GM12878 (cell line): ENCODE measurements at regions not wholly inside any gene's neighbourhood (a gene's known extent, or its start where the extent isn't known, plus 50 kb on each side); places are given as distances from the start of the nearest gene placed in this dataset.

Experiments
- ATAC-seq: fragments of 200-7000 bp; cut with Tn5 transposase; 3 replicates; pipeline ENCODE4 v1.9.1; 2020; ENCODE audit warnings: mild to moderate bottlenecking, moderate library complexity
- BruUV-seq: library from RNA; stranded (reverse); fragments of 400-500 nt; replicated peaks from 2 replicates; lab custom pipeline; 2021; lab: Mats Ljungman, UMichigan
- CTCF ChIA-PET: fragments of 300-600 bp; sonication (Branson Sonifier 250); formaldehyde crosslinking; extraction: SDS; loops from one replicate; lab custom pipeline; 2021; ENCODE audit warnings: inconsistent platforms; lab: Yijun Ruan, JAX
- POLR2A ChIA-PET: fragments of 350-600 bp; formaldehyde crosslinking; extraction: SDS; loops from one replicate; lab custom pipeline; 2021; ENCODE audit warnings: inconsistent platforms; lab: Charles Lee
- RAD21 ChIA-PET: fragments of 300-600 bp; sonication (Branson Sonifier 250); formaldehyde crosslinking; loops from one replicate; lab custom pipeline; 2023; ENCODE audit warnings: antibody characterized with exemption; ENCODE audit not compliant: unreplicated experiment; lab: Charles Lee
- SMC1A ChIA-PET: fragments of 300-600 bp; sonication (Branson Sonifier 250); formaldehyde crosslinking; loops from one replicate; lab custom pipeline; 2023; ENCODE audit not compliant: unreplicated experiment, uncharacterized antibody; lab: Charles Lee
- DNase-seq: peaks from one replicate; pipeline ENCODE4 v3.0.0-alpha.2; 2011; ENCODE audit warnings: low read depth, low spot score
- FAIRE-seq: peaks from 3 replicates; lab custom pipeline; 2011; peaks lifted over from hg19 to GRCh38; lab: Jason Lieb, UNC
- H2AFZ ChIP-seq: 2 replicates; pipeline ENCODE4 v1.6.0; 2011; ENCODE audit warnings: low read depth, low read length, control low read depth; ENCODE audit not compliant: control insufficient read depth
- H3K27ac ChIP-seq: 2 replicates; pipeline ENCODE4 v1.5.1; 2011; ENCODE audit warnings: control low read depth; ENCODE audit not compliant: control insufficient read depth, insufficient read depth
- H3K27me3 ChIP-seq, 2 experiments: replicated peaks in 1 of 2; 2 replicates each; pipeline versions ENCODE4 v1.6.0 to v1.6.1; 2011; ENCODE audit warnings: low read length in 1 of 2; ENCODE audit not compliant: control insufficient read depth in 2 of 2, insufficient read depth in 2 of 2
- H3K36me3 ChIP-seq, 2 experiments: 2 replicates each; pipeline ENCODE4 v1.5.1; 2011; ENCODE audit warnings: low read length in 1 of 2; ENCODE audit not compliant: control insufficient read depth in 2 of 2, insufficient read depth in 2 of 2
- H3K4me1 ChIP-seq: 2 replicates; pipeline ENCODE4 v1.6.1; 2011; ENCODE audit warnings: mild to moderate bottlenecking, low read length, moderate library complexity, mixed read lengths; ENCODE audit not compliant: control insufficient read depth, insufficient read depth
- H3K4me2 ChIP-seq: 2 replicates; pipeline ENCODE4 v1.6.0; 2011; ENCODE audit warnings: control low read depth; ENCODE audit not compliant: control insufficient read depth, insufficient read depth
- H3K4me3 ChIP-seq: fragments of 200-600 bp; sonication (generic); 2 replicates; pipeline ENCODE4 v1.5.1; 2016
- H3K79me2 ChIP-seq: 2 replicates; pipeline ENCODE4 v1.6.0; 2011; ENCODE audit warnings: low read length; ENCODE audit not compliant: control insufficient read depth, insufficient read depth
- H3K9ac ChIP-seq: 2 replicates; pipeline ENCODE4 v1.8.0; 2011; ENCODE audit warnings: low read length, control low read depth, mixed read lengths; ENCODE audit not compliant: control insufficient read depth, insufficient read depth
- H3K9me3 ChIP-seq: replicated peaks from 3 replicates; pipeline ENCODE4 v1.5.1; 2011; ENCODE audit warnings: mild to moderate bottlenecking, low read length; ENCODE audit not compliant: control insufficient read depth, insufficient read depth
- H4K20me1 ChIP-seq: 2 replicates; pipeline ENCODE4 v1.6.0; 2011; ENCODE audit not compliant: control insufficient read depth, insufficient read depth
- BRCA1 ChIP-seq: IDR thresholded peaks from 2 replicates; pipeline ENCODE4 v1.6.1; 2011; ENCODE audit warnings: low read depth, low read length, improper control_type of control experiment
- CHD2 ChIP-seq: IDR thresholded peaks from 2 replicates; pipeline ENCODE4 v1.6.1; 2011; ENCODE audit warnings: low read depth, low read length, improper control_type of control experiment, borderline replicate concordance
- EP300 ChIP-seq, 2 experiments: fragments of 150-350 bp in 1 of 2; IDR thresholded peaks; 2 replicates each; pipeline ENCODE4 v1.6.1; 2011 to 2012; ENCODE audit warnings: low read depth in 2 of 2, low read length in 2 of 2, borderline replicate concordance in 1 of 2, improper control_type of control experiment in 1 of 2, inconsistent platforms in 1 of 2; ENCODE audit not compliant: control insufficient read depth in 1 of 2
- GABPA ChIP-seq: IDR thresholded peaks from 2 replicates; pipeline ENCODE4 v1.6.1; 2014; ENCODE audit warnings: antibody characterized with exemption, low read depth, mild to moderate bottlenecking, inconsistent platforms
- MYB ChIP-seq: fragments of 150-350 bp; IDR thresholded peaks from 2 replicates; pipeline ENCODE4 v1.6.1; 2014; ENCODE audit warnings: mild to moderate bottlenecking, low read depth, low read length, borderline replicate concordance
- NR2C1 ChIP-seq: fragments of 450-650 bp; IDR thresholded peaks from 2 replicates; pipeline ENCODE4 v1.6.1; 2017; ENCODE audit warnings: antibody characterized with exemption, mild to moderate bottlenecking, moderate library complexity
- RUNX3 ChIP-seq: IDR thresholded peaks from 2 replicates; pipeline ENCODE4 v1.6.1; 2012; ENCODE audit warnings: low read length, inconsistent platforms
- SPI1 ChIP-seq: IDR thresholded peaks from 2 replicates; pipeline ENCODE4 v1.6.1; 2011; ENCODE audit warnings: low read depth, mild to moderate bottlenecking, low read length, moderate library complexity, borderline replicate concordance; ENCODE audit not compliant: insufficient read depth
- in situ Hi-C: fragments of 300-500 bp; cut with MboI; formaldehyde crosslinking; loops from 9 replicates; pipeline ENCODE4 v1.14.3; 2018; ENCODE audit warnings: mixed read lengths
- intact Hi-C: fragments of 100-400 bp; cut with micrococcal nuclease; formaldehyde crosslinking; loops from one replicate; pipeline ENCODE4 v1.14.2; 2022; ENCODE audit not compliant: unreplicated experiment
- TF ChIP-seq, protein P1 (sequence below): IDR thresholded peaks from 2 replicates; pipeline ENCODE4 v1.6.1; 2011; ENCODE audit warnings: borderline replicate concordance, low read depth, mild to moderate bottlenecking, moderate library complexity, low read length; ENCODE audit not compliant: insufficient read depth, poor library complexity, severe bottlenecking
- TF ChIP-seq, protein P2 (sequence below): fragments of 450-650 bp; IDR thresholded peaks from 2 replicates; pipeline ENCODE4 v1.6.1; 2017; ENCODE audit warnings: mild to moderate bottlenecking, moderate library complexity
- TF ChIP-seq, protein P3 (sequence below): fragments of 450-650 bp; conservative IDR thresholded peaks from 2 replicates; pipeline ENCODE4 v1.6.1; 2017; ENCODE audit warnings: mild to moderate bottlenecking, moderate library complexity
- TF ChIP-seq, protein P4 (sequence below): fragments of 450-650 bp; IDR thresholded peaks from 2 replicates; pipeline ENCODE4 v1.6.1; 2018; ENCODE audit warnings: borderline replicate concordance, mild to moderate bottlenecking; ENCODE audit not compliant: partially characterized antibody

DNA sequence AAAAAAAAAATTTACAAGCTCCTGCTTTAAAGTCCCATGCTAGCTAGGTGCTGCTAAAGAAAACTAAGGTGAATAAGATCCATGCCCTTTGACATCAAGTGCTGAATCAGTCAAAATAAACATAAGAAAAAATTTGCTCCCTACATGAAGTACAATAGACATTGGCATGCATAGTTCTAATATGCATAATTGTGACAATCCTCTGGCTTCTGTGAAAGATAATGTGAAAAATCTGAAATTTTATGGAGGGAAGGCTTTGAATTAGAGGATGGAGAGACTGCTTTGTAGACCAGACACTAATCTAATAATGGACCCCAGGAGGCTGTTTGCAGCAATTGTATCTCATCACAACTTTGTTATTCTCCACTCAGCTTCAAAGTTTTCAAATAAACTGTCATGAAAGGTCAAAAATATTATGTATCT is 127.9 kb upstream of the CDK1 start:
- Histone ChIP-seq H3K9ac (no peak overlapping the region), H3K9me3 (no peaks in the 10 kb centered on the region), H3K36me3 (no peaks in the 10 kb centered on the region), H3K4me2 (no peak overlapping the region), H3K27ac (no peak overlapping the region), H3K27me3 (no peaks in the 10 kb centered on the region), H3K4me1 (no peaks in the 10 kb centered on the region), H2AFZ (no peak overlapping the region), H3K4me3 (no peak overlapping the region), H4K20me1 (no peaks in the 10 kb centered on the region), H3K79me2 (no peaks in the 10 kb centered on the region)
- intact Hi-C loops (loop anchor here (5.0 kb wide), 1 partner anchor 117 kb away; no protein-coding TSS in a partner anchor), in situ Hi-C loops (no loop called here)
- ATAC-seq (no peak), FAIRE-seq (no peak), DNase-seq (no peak)
- ChIA-PET RAD21 (no interaction called here), SMC1A (interaction anchor here (0.7 to 2.9 kb wide), 4 partner anchors 13 to 1021 kb away, joined by 3 to 11 read pairs (median 4); no protein-coding TSS in a partner anchor), CTCF (interaction anchor here (1.1 to 2.4 kb wide), 8 partner anchors 12 to 536 kb away, joined by 3 to 14 read pairs (median 4); no protein-coding TSS in a partner anchor), POLR2A (no interaction called here)
- no TSS peak for BruUV-seq
- TF ChIP-seq CHD2 (no peak), SPI1 (no peak), NR2C1 (no peak), GABPA (no peak), BRCA1 (no peak), RUNX3 (no peak), MYB (no peak), EP300 (IDR thresholded peaks at IDR 0.05; ENCODE audit: borderline replicate concordance in 1 of 2, control insufficient read depth in 1 of 2, low read depth in 2 of 2, low read length in 2 of 2) (no peak)
- TF ChIP-seq, protein P1, sequence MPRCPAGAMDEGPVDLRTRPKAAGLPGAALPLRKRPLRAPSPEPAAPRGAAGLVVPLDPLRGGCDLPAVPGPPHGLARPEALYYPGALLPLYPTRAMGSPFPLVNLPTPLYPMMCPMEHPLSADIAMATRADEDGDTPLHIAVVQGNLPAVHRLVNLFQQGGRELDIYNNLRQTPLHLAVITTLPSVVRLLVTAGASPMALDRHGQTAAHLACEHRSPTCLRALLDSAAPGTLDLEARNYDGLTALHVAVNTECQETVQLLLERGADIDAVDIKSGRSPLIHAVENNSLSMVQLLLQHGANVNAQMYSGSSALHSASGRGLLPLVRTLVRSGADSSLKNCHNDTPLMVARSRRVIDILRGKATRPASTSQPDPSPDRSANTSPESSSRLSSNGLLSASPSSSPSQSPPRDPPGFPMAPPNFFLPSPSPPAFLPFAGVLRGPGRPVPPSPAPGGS = no peak
- TF ChIP-seq, protein P2, sequence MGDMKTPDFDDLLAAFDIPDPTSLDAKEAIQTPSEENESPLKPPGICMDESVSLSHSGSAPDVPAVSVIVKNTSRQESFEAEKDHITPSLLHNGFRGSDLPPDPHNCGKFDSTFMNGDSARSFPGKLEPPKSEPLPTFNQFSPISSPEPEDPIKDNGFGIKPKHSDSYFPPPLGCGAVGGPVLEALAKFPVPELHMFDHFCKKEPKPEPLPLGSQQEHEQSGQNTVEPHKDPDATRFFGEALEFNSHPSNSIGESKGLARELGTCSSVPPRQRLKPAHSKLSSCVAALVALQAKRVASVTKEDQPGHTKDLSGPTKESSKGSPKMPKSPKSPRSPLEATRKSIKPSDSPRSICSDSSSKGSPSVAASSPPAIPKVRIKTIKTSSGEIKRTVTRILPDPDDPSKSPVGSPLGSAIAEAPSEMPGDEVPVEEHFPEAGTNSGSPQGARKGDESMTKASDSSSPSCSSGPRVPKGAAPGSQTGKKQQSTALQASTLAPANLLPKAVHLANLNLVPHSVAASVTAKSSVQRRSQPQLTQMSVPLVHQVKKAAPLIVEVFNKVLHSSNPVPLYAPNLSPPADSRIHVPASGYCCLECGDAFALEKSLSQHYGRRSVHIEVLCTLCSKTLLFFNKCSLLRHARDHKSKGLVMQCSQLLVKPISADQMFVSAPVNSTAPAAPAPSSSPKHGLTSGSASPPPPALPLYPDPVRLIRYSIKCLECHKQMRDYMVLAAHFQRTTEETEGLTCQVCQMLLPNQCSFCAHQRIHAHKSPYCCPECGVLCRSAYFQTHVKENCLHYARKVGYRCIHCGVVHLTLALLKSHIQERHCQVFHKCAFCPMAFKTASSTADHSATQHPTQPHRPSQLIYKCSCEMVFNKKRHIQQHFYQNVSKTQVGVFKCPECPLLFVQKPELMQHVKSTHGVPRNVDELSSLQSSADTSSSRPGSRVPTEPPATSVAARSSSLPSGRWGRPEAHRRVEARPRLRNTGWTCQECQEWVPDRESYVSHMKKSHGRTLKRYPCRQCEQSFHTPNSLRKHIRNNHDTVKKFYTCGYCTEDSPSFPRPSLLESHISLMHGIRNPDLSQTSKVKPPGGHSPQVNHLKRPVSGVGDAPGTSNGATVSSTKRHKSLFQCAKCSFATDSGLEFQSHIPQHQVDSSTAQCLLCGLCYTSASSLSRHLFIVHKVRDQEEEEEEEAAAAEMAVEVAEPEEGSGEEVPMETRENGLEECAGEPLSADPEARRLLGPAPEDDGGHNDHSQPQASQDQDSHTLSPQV = no peak
- TF ChIP-seq, protein P3, sequence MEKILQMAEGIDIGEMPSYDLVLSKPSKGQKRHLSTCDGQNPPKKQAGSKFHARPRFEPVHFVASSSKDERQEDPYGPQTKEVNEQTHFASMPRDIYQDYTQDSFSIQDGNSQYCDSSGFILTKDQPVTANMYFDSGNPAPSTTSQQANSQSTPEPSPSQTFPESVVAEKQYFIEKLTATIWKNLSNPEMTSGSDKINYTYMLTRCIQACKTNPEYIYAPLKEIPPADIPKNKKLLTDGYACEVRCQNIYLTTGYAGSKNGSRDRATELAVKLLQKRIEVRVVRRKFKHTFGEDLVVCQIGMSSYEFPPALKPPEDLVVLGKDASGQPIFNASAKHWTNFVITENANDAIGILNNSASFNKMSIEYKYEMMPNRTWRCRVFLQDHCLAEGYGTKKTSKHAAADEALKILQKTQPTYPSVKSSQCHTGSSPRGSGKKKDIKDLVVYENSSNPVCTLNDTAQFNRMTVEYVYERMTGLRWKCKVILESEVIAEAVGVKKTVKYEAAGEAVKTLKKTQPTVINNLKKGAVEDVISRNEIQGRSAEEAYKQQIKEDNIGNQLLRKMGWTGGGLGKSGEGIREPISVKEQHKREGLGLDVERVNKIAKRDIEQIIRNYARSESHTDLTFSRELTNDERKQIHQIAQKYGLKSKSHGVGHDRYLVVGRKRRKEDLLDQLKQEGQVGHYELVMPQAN = no peak
- TF ChIP-seq, protein P4, sequence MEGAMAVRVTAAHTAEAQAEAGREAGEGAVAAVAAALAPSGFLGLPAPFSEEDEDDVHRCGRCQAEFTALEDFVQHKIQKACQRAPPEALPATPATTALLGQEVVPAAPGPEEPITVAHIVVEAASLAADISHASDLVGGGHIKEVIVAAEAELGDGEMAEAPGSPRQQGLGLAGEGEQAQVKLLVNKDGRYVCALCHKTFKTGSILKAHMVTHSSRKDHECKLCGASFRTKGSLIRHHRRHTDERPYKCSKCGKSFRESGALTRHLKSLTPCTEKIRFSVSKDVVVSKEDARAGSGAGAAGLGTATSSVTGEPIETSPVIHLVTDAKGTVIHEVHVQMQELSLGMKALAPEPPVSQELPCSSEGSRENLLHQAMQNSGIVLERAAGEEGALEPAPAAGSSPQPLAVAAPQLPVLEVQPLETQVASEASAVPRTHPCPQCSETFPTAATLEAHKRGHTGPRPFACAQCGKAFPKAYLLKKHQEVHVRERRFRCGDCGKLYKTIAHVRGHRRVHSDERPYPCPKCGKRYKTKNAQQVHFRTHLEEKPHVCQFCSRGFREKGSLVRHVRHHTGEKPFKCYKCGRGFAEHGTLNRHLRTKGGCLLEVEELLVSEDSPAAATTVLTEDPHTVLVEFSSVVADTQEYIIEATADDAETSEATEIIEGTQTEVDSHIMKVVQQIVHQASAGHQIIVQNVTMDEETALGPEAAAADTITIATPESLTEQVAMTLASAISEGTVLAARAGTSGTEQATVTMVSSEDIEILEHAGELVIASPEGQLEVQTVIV = no peak
